IPS-18a (cell line): ENCODE measurements at regions not wholly inside any gene's neighbourhood (a gene's known extent, or its start where the extent isn't known, plus 50 kb on each side); places are given as distances from the start of the nearest gene placed in this dataset.

Experiments used
- H3K27ac ChIP-seq: one replicate; pipeline ENCODE4 v1.5.1; 2013; ENCODE audit warnings: low read length
- H3K27me3 ChIP-seq: one replicate; pipeline ENCODE4 v1.6.1; 2013; ENCODE audit warnings: mild to moderate bottlenecking, low read length; ENCODE audit not compliant: control insufficient read depth, insufficient read depth
- H3K36me3 ChIP-seq: one replicate; pipeline ENCODE4 v1.6.1; 2013; ENCODE audit warnings: low read depth, low read length; ENCODE audit not compliant: control insufficient read depth
- H3K4me1 ChIP-seq: one replicate; pipeline ENCODE4 v1.6.1; 2013; ENCODE audit warnings: low read depth, low read length; ENCODE audit not compliant: control insufficient read depth
- H3K4me3 ChIP-seq: one replicate; pipeline ENCODE4 v1.5.1; 2013; ENCODE audit warnings: low read length
- H3K9ac ChIP-seq: one replicate; pipeline ENCODE4 v1.6.1; 2013; ENCODE audit warnings: mild to moderate bottlenecking, low read length, moderate library complexity
- H3K9me3 ChIP-seq: one replicate; pipeline ENCODE4 v1.6.1; 2013; ENCODE audit warnings: low read depth, low read length; ENCODE audit not compliant: control insufficient read depth

GRCh38 chr2:147523415-147523814 lies 321.4 kb upstream of the ACVR2A start:
- Histone ChIP-seq H3K9me3 (no peaks in the 10 kb centered on the region), H3K4me3 (no peak overlapping the region), H3K27ac (no peak overlapping the region), H3K27me3 (no peaks in the 10 kb centered on the region), H3K9ac (no peak overlapping the region), H3K4me1 (no peaks in the 10 kb centered on the region), H3K36me3 (no peaks in the 10 kb centered on the region)

DNA sequence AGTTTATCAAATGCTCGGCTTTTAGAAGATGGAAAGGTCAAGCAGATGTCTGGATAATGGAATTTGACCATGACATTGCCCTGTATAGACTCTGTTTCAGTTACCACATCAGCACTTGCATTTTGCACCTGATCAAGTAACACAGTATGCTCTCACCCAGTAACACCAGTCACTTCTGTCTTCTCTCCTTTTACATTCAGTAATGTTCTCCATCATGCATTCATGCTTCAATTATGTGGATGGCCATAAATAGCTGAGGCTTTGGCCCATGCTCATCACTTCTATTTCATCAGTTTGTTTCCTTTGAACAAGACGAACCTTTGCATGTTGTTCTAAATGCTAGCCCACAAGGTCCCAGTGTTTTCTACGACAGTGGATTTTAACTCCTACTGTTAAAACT lies 322.9 kb upstream of the ACVR2A start:
- no peak overlapping the region for H3K4me3 ChIP-seq
- no peak overlapping the region for H3K27ac ChIP-seq
- no peaks in the 10 kb centered on the region for H3K4me1 ChIP-seq
- H3K9me3 ChIP-seq = no peaks in the 10 kb centered on the region
- no peaks in the 10 kb centered on the region for H3K36me3 ChIP-seq
- H3K9ac ChIP-seq = no peak overlapping the region
- H3K27me3 ChIP-seq = no peaks in the 10 kb centered on the region

- no peaks in the 10 kb centered on the region for H3K27me3 ChIP-seq
- no peak overlapping the region for H3K4me3 ChIP-seq
- H3K27ac ChIP-seq = no peak overlapping the region
- H3K36me3 ChIP-seq = no peaks in the 10 kb centered on the region
- no peaks in the 10 kb centered on the region for H3K9me3 ChIP-seq
- no peaks in the 10 kb centered on the region for H3K4me1 ChIP-seq
- H3K9ac ChIP-seq = no peak overlapping the region
Observed at GRCh38 chr2:147520817-147521216, 324.0 kb upstream of the ACVR2A start.

- Histone ChIP-seq H3K27ac (no peak overlapping the region), H3K9ac (no peak overlapping the region), H3K27me3 (no peaks in the 10 kb centered on the region), H3K4me3 (no peak overlapping the region), H3K36me3 (no peaks in the 10 kb centered on the region), H3K4me1 (no peaks in the 10 kb centered on the region), H3K9me3 (no peaks in the 10 kb centered on the region)
Observed at GRCh38 chr2:147519178-147519577, 325.7 kb upstream of the ACVR2A start.

DNA sequence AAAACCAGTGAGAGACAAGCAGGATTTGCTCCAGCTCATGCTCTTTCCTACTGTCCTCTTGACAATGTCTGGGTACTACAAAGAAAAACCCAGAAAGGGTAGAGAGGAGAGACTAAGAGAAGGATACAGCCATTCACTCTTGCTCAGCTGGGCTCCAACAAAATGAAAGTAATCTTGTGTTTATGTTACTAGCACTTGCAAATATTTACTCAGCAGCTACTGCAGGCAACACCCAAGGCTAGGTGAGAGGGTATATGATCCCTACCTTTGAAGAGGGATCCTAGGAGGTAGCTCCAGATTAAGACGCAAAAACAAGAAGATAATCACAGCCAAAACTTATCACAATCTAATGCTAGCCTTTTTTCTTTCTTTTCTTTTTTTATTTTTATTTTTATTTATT lies 329.6 kb upstream of the ACVR2A start:
- Histone ChIP-seq H3K27me3 (no peaks in the 10 kb centered on the region), H3K36me3 (no peaks in the 10 kb centered on the region), H3K4me3 (no peak overlapping the region), H3K27ac (no peak overlapping the region), H3K9ac (no peak overlapping the region), H3K9me3 (no peaks in the 10 kb centered on the region), H3K4me1 (peaks cover 10% of the 10 kb centered on the region)

DNA sequence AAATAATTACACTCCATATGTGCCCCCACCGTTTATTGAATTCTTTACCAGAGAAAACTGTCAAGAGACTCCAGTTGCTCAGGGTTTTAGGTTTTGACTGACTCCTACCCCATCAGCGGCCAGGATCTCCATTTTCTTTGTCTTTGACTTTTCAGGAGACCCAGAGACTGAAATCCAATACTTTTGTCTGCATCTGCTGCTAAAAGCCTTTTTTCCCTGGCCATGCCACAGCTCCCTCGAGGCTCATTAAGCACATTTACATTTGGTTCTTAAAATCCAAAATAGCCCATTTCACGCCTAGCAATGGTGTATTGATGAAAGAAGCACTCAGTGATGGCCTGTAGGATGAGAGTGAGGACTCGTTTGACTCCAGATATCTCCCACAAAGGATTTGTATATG lies 332.6 kb upstream of the ACVR2A start:
- Histone ChIP-seq H3K4me3 (no peak overlapping the region), H3K27me3 (no peaks in the 10 kb centered on the region), H3K27ac (no peak overlapping the region), H3K36me3 (no peaks in the 10 kb centered on the region), H3K9me3 (no peaks in the 10 kb centered on the region), H3K4me1 (peaks cover 10% of the 10 kb centered on the region), H3K9ac (no peak overlapping the region)

DNA sequence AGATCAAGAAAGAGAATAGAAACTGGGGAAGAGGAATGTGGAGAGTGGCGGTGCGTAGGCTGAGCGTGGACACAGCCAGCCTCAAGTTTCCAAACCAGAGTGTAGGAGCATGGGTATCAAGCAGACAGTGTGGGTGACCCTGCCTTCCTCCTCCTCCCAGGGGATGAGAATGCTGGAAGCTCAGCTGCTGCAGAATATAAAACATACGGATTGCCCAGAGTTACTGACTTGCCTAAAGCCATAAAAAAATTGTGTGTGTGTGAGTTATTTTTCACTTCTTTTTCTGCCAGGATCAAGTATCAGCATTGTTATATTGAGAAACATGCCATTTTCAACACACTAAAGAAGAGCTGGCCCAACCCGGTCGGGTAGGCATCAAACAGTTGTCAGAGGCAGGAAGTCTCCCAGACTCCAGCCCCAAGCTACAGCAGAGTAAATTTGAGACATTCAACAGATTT lies 333.3 kb upstream of the ACVR2A start:
- peaks cover 10% of the 10 kb centered on the region for H3K4me1 ChIP-seq
- H3K9me3 ChIP-seq = no peaks in the 10 kb centered on the region
- no peak overlapping the region for H3K4me3 ChIP-seq
- H3K36me3 ChIP-seq = no peaks in the 10 kb centered on the region
- no peak overlapping the region for H3K27ac ChIP-seq
- no peak overlapping the region for H3K9ac ChIP-seq
- H3K27me3 ChIP-seq = no peaks in the 10 kb centered on the region

- Histone ChIP-seq H3K27me3 (no peaks in the 10 kb centered on the region), H3K9me3 (no peaks in the 10 kb centered on the region), H3K4me1 (peaks cover 10% of the 10 kb centered on the region), H3K27ac (no peak overlapping the region), H3K4me3 (no peak overlapping the region), H3K9ac (no peak overlapping the region), H3K36me3 (no peaks in the 10 kb centered on the region)
Observed at GRCh38 chr2:147509821-147510220, 335.0 kb upstream of the ACVR2A start.

DNA sequence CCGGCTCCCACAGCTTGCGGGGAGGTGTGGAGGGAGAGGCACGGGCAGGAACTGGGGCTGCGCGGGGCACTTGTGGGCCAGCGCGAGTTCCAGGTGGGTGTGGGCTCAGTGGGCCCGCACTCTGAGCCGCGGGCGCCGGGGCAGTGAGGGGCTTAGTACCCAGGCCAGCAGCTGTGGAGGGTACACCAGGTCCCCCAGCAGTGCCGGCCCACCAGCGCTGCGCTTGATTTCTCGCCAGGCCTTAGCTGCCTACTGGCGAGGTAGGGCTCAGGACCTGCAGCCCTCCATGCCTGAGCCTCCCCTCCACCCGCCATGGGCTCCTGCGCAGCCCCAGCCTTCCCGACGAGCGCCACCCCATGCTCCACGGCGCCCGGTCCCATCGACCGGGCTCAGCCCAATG lies 337.9 kb upstream of the ACVR2A start:
- Histone ChIP-seq H3K9ac (no peak overlapping the region), H3K36me3 (no peaks in the 10 kb centered on the region), H3K4me3 (no peak overlapping the region), H3K4me1 (peaks cover 5% of the 10 kb centered on the region), H3K27me3 (no peaks in the 10 kb centered on the region), H3K27ac (no peak overlapping the region), H3K9me3 (no peaks in the 10 kb centered on the region)

GRCh38 chr2:147502711-147503290 lies 342.0 kb upstream of the ACVR2A start:
- Histone ChIP-seq H3K9me3 (no peaks in the 10 kb centered on the region), H3K9ac (no peak overlapping the region), H3K27ac (no peak overlapping the region), H3K27me3 (no peaks in the 10 kb centered on the region), H3K4me3 (no peak overlapping the region), H3K4me1 (no peaks in the 10 kb centered on the region), H3K36me3 (no peaks in the 10 kb centered on the region)

GRCh38 chr2:147501968-147502367 lies 342.9 kb upstream of the ACVR2A start:
- Histone ChIP-seq H3K9ac (no peak overlapping the region), H3K36me3 (no peaks in the 10 kb centered on the region), H3K27me3 (no peaks in the 10 kb centered on the region), H3K4me1 (no peaks in the 10 kb centered on the region), H3K27ac (no peak overlapping the region), H3K9me3 (no peaks in the 10 kb centered on the region), H3K4me3 (no peak overlapping the region)

DNA sequence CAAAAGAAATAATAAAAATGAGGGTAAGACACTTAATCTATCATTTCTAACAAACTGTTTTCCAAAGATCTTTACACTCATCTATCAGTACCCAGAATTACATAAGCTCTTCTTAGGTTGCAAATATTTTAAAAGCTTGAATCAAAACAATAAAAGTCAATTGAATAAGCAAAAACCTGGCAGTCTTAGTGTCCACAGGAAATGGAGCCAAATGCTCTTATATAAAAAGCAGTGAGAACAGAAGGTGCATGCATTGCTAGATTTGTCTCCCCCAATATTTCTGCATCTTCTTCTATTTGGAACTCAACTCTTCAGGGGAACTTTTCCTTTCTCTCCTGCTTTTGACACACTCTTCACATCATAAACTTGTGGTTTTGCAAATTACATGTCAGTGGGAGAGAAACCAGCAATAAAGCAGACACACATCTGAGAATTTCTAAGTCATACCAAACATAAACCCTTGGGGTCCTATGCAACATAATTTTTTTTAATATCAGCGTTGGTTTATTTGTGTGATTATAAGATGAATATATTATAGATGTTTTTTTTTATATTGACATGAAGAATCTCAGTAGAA lies 343.9 kb upstream of the ACVR2A start:
- no peaks in the 10 kb centered on the region for H3K4me1 ChIP-seq
- H3K9ac ChIP-seq = no peak overlapping the region
- H3K27ac ChIP-seq = no peak overlapping the region
- H3K4me3 ChIP-seq = no peak overlapping the region
- H3K27me3 ChIP-seq = no peaks in the 10 kb centered on the region
- H3K9me3 ChIP-seq = no peaks in the 10 kb centered on the region
- H3K36me3 ChIP-seq = no peaks in the 10 kb centered on the region
